ENCODE measurements at regions not wholly inside any gene's neighbourhood (a gene's known extent, or its start where the extent isn't known, plus 50 kb on each side); places are given as distances from the start of the nearest gene placed in this dataset.

DNA sequence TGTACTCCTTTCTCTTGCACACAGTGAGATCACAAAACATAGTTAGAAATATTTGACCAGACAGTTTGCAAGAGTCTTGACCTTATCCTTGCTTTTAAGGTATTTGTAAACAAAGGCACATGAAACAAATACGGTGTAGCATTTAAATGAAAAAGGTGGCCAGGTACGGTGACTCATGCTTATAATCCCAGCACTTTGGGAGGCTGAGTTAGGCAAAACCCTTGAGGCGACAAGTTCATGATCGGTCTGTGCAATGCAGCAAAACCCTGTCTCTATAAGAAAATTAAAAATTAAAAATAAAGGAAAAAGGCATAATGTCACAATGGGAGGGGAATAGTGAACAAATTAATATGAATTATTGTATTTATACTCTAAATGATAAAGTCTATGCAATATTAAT, 109.5 kb upstream of the PIK3C3 start:
- in situ Hi-C loops (cut with HindIII; ENCODE audit: low sequenced_read_pairs), result no loop called here

GRCh38 chr18:41842886-41843285, 112.1 kb upstream of the PIK3C3 start:
- DNase-seq (ENCODE audit: low spot score), result no peak
- in situ Hi-C loops (cut with HindIII; ENCODE audit: low sequenced_read_pairs), result no loop called here

More for the DNA sequence above, 109.5 kb upstream of the PIK3C3 start:
- DNase-seq (ENCODE audit: low spot score), result no peak

DNA sequence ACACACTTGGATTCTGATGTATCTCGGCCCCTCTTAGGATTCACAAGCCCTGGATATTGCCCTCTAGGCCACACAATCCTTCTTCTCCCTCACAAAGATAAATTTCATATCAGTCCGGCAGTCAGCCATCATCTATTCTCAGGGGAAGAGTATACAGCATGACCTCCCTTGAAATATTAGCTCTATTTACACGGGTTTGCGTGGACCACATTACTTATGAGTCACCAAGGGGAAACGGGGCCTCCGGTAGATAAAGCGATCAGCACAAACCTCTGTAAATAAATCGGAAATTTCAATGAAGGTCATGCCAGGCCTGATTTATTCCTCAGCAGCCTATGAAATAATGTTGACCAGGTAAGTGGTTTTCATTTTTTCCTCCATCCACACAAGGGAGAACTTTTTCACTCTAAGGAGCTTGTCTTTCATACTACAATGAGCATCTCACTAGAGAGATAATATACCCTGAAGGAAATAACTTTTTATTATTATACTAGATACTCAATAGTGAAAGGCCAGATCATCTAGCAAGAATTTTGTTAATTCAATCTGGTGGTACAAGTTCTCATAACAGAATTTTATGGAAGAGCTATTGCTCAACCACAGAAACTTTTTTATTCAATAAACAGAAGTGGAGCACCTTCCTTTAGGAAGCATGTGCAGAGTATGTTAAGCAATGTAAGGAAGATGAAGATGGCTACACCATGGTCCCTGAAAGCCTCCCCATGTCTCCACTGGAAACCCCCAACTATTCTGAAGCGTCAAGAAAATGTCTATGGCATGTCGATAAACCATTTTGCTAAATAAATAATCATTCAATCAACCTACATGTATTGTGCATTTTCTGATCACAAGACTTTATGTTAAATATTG, 125.2 kb upstream of the PIK3C3 start:
- DNase-seq (ENCODE audit: low spot score), result no peak
- in situ Hi-C loops (cut with HindIII; ENCODE audit: low sequenced_read_pairs), result no loop called here

DNA sequence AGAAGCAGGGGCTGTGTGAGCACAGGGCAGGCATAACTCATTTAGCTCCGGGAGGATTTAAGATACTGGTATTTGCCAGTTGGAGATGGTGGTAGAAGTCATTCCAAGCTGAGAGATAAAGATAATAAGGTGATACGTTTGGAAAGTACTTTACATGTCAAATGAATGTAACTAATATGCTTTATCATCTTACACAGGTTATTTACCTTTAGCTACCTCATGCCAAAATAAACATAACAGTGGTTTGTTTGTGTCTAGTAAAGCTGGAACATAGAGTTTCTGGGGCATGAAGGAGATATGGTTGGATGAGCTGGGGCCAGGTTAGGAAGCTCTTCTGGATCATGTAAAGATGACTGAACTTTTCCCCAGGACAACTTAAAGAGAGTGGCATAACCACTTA, 126.9 kb upstream of the PIK3C3 start:
- in situ Hi-C loops (cut with HindIII; ENCODE audit: low sequenced_read_pairs), result no loop called here
- no peak for DNase-seq (ENCODE audit: low spot score)

- DNase-seq (ENCODE audit: low spot score), result no peak
- in situ Hi-C loops (cut with HindIII; ENCODE audit: low sequenced_read_pairs), result no loop called here
Observed at GRCh38 chr18:41820784-41821183, 134.2 kb upstream of the PIK3C3 start.

DNA sequence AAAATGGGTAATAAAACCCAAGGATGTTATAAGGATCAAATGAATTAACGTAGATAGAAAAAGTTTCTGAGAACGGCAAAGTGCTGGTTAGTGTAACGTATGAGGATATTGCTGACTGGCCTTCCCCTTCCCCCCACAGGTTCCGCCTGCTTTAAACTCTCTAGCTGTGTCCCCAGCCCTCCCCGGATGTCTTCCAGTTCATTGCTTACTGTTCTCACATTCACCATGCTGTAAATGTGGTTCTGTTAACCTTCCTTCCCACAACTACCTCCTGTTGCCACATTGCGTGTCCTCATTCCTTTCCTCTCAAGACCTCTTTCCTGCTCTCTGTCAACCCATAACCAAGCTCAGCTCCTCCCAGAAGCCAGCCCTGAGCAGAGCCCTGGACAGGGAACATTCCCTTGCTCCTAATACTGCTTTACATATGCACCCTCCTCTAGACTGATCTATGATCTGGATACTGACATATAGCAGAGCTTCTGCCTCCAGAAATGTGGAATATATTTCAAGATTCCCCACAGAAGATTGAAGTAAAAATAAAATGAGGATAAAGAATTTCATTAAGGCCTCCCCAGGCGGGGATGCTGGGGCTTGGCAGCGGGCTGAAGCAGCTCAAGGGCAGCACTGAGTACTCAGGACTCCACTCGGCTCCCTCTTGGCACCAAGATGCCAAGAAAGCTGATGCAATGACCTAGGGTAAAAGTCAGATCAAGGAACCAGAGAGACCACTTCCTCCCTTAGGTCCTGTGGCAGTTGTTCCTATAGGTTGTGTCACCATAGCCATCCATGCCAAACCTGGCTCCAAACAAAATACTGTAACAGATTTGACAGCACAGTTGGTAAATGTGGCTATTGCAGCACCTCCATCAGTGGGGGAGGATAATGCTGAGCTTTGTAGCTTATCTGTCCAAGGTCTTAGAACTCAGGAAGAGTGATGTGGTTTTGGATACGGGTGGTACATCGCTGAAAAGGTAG, 136.4 kb upstream of the PIK3C3 start:
- in situ Hi-C loops (cut with HindIII; ENCODE audit: low sequenced_read_pairs), result no loop called here
- no peak for DNase-seq (ENCODE audit: low spot score)

GRCh38 chr18:41814651-41815050, 140.4 kb upstream of the PIK3C3 start:
- no peak for DNase-seq (ENCODE audit: low spot score)
- in situ Hi-C loops (cut with HindIII; ENCODE audit: low sequenced_read_pairs), result no loop called here

GRCh38 chr18:41809652-41810051, 145.4 kb upstream of the PIK3C3 start:
- in situ Hi-C loops (cut with HindIII; ENCODE audit: low sequenced_read_pairs), result no loop called here
- DNase-seq (ENCODE audit: low spot score), result no peak

DNA sequence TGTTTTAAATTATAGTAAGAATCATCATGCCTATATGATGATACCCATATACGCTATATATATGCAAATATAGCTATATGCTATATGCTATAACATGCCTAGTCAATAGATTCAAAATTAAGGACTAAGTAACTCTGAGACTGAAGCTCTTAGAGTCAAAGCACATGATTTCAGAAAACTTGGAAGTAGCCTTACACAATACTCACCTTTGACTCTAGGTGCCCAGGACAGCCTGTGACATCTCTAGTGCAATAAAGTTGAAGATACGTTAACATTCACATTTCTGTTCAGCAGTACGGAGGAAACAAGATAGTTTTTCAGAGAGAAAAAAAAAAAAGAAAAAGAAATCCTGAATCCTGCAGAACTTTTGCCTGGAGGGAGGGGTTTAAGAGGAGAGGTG, 149.7 kb upstream of the PIK3C3 start:
- in situ Hi-C loops (cut with HindIII; ENCODE audit: low sequenced_read_pairs), result no loop called here
- no peak for DNase-seq (ENCODE audit: low spot score)

DNA sequence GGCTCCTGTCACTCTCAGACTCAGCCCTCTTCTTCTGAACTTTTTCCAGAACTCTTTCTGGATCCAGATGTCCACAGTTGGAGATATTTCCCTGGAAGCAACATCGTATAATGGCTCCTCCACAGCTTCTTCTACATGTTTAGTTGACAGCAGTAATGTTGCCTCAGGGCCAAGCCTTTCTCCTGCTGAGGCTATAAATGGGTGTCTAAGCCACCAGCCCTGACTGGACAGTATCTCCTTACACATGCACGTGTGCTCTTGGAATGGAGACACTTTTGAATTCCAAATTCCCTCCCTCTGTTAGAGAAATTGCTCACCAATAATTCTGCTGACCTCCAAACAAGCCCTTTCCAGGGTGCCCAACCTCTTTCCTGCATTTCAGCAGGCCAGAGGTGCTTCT, 156.2 kb upstream of the PIK3C3 start:
- in situ Hi-C loops (cut with HindIII; ENCODE audit: low sequenced_read_pairs), result no loop called here
- DNase-seq (ENCODE audit: low spot score), result no peak

DNA sequence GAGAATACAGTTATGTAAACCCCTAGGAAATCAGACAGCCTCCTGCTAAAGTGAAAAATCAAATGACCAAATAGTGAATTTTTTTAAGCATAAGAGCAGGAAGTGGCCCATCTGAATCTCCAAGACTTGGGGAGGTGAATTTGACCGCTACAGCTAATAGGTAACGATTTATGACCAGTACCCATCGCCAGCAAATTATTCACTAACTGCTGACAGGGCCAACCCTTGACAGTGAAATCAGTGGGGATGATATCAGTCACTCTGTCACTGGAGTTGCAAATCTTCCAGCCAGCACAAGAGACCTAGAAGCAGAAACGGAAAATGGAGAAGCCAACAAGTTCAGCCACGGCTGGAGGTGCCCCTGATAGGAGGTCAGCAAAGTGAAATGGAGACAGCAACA, 164.3 kb upstream of the PIK3C3 start:
- in situ Hi-C loops (cut with HindIII; ENCODE audit: low sequenced_read_pairs), result no loop called here
- no peak for DNase-seq (ENCODE audit: low spot score)

DNA sequence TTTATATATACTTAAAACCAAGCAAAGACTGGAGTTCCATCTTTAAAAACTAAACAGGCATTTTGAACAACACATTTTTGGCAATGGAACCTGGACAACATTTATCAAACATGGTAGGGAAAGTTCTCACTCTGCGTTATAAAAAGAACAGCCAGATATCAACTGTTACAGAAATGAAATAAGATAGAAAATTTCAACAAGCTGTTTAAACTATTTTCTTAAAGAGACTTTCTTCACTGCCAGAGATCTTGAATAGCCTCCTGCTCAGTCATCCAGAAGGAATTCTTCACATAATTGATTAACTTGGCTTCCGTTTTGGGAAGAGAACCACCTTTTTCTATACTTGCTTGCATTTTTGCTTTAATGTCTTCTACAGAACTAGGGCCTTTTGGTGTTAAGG, 166.0 kb upstream of the PIK3C3 start:
- DNase-seq (ENCODE audit: low spot score), result no peak
- in situ Hi-C loops (cut with HindIII; ENCODE audit: low sequenced_read_pairs), result no loop called here

- in situ Hi-C loops (cut with HindIII; ENCODE audit: low sequenced_read_pairs), result no loop called here
- no peak for DNase-seq (ENCODE audit: low spot score)
Observed at GRCh38 chr18:41783879-41784278, 171.2 kb upstream of the PIK3C3 start.

GRCh38 chr18:41783065-41783818, 171.8 kb upstream of the PIK3C3 start:
- DNase-seq (ENCODE audit: low spot score), result no peak
- in situ Hi-C loops (cut with HindIII; ENCODE audit: low sequenced_read_pairs), result no loop called here

- in situ Hi-C loops (cut with HindIII; ENCODE audit: low sequenced_read_pairs), result no loop called here
- DNase-seq (ENCODE audit: low spot score), result no peak
Observed at GRCh38 chr18:41771973-41772372, 183.1 kb upstream of the PIK3C3 start.

DNA sequence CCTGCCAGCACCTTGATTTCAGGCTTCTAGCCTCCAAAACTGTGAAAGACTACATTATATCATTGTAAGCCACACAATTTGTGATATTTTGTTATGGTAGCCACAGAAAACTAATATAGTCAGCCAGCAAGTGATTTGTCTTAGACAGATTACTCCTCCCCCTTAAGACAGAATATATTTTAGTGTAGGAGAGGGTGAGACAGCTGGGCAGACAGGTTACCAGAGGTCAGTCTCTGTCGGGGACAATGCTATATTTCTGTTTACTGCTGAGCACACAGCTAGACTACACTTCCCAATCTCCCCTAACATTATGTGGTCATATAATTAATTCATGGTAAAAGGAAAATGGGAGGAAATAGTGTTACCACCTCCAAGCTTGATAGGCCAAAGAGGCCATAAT, 185.8 kb upstream of the PIK3C3 start:
- in situ Hi-C loops (cut with HindIII; ENCODE audit: low sequenced_read_pairs), result no loop called here
- no peak for DNase-seq (ENCODE audit: low spot score)

DNA sequence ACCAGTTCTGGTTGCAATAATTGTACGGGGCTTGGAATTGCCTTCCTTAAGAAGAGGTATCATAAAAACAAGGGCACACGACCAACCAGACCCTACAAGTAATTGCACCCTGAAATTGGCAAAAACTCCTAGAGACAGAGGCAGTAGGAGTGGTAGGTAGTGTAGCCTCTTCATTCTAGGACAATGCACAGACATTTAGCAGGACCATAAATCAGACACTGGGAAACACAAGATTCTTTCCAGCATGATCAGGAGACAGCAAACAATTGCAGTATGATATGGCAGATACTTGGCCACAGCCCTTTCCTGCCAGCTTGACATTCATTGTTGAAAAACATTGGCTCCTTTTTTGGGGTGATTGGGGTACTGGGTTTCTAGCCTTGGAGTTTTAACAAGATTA, 186.6 kb upstream of the PIK3C3 start:
- DNase-seq (ENCODE audit: low spot score), result no peak
- in situ Hi-C loops (cut with HindIII; ENCODE audit: low sequenced_read_pairs), result no loop called here

- no peak for DNase-seq (ENCODE audit: low spot score)
- in situ Hi-C loops (cut with HindIII; ENCODE audit: low sequenced_read_pairs), result no loop called here
Observed at GRCh38 chr18:41767960-41768359, 187.1 kb upstream of the PIK3C3 start.

DNA sequence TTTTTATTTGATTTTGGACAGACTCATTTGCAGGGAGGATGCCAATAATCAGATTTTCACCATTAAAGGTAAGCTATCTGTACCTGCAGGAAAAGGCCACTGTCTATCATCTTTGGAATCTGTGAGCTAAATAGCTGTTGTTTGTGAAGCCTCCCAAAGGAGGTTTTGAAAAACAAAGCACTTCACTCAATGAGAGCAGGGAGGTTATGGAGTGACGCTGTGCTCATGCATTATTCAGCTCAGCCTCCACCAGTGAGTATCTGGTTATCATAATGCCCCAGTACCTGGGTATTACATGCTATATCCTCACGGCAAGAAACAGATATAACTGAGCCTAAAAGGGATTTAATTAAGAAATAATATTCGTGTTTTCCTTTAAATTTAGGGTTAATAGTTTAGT, 189.6 kb upstream of the PIK3C3 start:
- DNase-seq (ENCODE audit: low spot score), result no peak
- in situ Hi-C loops (cut with HindIII; ENCODE audit: low sequenced_read_pairs), result no loop called here

DNA sequence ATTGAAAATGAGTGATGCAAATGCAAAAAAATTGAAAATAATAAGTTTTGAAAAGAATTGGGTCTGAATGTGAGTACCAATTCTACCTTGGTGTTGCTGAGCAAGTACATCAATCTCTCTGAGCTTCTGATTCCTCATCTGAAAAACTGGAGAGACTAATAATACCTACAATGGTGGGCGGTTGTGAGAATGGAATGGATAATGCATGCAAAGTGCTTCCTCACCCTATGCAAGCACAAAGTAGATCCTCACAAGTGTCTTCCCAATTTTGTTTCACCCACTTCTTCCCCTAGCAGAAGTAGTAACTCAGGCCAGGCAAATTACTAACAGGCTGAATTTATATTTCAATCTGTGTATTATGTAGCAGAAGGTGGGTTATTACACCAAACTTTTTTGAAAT, 191.7 kb upstream of the PIK3C3 start:
- no peak for DNase-seq (ENCODE audit: low spot score)
- in situ Hi-C loops (cut with HindIII; ENCODE audit: low sequenced_read_pairs), result no loop called here

All from G401 (cell line).